ENCODE measurements at regions not wholly inside any gene's neighbourhood (a gene's known extent, or its start where the extent isn't known, plus 50 kb on each side); places are given as distances from the start of the nearest gene placed in this dataset.

DNA sequence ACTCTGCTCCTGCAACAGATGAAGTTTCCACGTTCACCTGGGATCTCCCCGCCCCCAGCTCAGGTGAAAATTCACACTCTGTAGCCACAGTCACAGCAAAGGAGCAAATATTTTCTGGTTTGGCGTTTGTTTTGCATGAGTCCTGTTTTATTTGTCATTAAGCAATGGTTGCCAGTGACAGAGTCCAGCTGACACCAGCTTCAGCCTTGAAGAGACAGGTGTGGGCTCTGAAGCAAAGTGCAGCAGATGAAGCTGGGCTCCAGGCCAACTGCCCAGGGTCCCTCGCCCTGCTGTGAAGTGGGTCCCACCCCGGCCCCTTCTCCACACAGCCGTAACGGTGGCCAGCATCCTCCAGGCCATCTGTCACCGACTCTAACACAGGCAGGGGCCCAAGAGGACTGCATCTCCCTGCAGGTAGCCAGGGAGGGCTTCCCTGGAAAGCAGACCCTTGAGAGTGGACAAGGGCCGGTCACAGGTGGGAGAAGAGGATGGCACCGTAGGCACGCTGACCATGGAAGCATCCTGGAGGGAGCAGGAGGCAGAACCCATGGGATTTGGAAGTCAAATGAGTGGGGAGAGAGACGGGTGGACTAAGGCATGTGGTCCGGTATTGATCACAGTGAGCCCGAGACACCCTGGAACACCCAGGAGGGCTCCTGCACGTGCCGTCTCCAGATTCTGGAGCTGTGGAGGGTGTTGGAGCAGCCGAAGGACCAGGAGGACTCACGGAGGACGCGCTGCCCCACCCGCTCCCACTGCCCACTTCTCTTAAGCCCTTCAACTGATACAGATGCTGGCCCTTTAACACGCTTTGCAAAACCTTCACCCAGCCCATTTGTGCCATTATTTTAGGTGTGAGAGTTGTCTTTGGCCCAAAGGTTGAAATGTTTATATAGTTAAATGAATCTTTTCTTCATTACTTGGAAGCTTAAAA is 294.5 kb downstream of the BRD1 start:
- TF ChIP-seq, protein P1, sequence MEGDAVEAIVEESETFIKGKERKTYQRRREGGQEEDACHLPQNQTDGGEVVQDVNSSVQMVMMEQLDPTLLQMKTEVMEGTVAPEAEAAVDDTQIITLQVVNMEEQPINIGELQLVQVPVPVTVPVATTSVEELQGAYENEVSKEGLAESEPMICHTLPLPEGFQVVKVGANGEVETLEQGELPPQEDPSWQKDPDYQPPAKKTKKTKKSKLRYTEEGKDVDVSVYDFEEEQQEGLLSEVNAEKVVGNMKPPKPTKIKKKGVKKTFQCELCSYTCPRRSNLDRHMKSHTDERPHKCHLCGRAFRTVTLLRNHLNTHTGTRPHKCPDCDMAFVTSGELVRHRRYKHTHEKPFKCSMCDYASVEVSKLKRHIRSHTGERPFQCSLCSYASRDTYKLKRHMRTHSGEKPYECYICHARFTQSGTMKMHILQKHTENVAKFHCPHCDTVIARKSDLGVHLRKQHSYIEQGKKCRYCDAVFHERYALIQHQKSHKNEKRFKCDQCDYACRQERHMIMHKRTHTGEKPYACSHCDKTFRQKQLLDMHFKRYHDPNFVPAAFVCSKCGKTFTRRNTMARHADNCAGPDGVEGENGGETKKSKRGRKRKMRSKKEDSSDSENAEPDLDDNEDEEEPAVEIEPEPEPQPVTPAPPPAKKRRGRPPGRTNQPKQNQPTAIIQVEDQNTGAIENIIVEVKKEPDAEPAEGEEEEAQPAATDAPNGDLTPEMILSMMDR (IDR thresholded peaks at IDR 0.05; ENCODE audit: insufficient read depth, missing control alignments): no peak
- FAIRE-seq (no peak), DNase-seq (ENCODE audit: insufficient read length, low spot score) (no peak)

DNA sequence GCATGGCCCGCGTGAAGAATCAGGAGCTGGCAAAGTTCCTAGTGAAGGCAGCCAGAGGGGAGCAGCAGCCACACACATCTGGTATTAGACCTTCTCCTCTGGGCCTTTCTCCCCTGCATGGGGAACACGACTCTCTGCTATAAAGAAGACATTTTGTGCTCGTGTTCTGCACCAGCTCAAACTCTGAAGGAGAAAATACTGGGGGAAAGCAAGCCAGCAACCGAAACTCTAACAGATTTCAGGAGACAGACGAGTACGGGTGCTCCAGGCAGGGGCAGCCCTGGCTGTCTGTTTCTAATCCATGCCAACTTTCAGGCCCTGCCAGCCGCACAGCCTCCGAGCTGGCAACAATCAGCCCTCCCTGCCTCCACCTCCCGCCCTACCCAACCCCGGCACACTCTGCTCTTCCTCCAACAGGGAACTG is 296.3 kb downstream of the BRD1 start:
- no peak for FAIRE-seq
- TF ChIP-seq, protein P1 (IDR thresholded peaks at IDR 0.05; ENCODE audit: insufficient read depth, missing control alignments): no peak

DNA sequence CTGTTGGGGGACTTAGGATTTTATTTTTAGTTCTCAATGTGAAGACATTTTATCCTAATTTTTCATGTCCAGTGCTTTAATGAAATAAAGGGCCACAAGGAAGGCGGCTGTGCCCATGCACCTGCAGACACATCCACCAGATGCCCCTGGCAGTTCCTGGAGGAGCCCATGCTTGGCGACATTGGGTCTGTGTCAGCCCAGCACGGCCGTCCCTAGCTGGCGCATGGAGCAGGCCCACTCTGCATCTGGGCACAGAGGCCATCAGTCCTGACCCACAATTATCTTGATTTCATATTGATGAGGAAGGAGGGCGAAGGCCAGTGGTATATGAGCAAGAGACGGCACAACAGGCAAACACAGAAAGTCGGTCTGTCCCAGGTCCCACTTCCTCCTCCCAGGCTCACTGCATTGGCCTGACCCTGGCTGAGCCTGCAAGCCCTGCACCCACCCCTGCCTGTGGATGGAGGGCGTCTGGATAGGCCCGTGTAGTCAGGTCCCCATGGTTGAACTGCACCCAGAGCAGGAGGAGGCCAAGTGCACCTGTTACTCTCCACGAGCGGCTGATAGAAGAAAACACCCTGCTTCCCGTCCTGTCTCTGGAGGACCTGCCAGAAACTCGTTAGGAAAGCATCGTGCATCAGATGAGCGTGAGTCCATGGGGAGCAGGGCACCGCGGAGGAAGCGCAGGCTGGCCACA is 296.9 kb downstream of the BRD1 start:
- TF ChIP-seq, protein P1 (IDR thresholded peaks at IDR 0.05; ENCODE audit: insufficient read depth, missing control alignments): no peak
- no peak for DNase-seq (ENCODE audit: insufficient read length, low spot score)
- no peak for FAIRE-seq

More for the DNA sequence above, 296.3 kb downstream of the BRD1 start:
- no peak for DNase-seq (ENCODE audit: insufficient read length, low spot score)

DNA sequence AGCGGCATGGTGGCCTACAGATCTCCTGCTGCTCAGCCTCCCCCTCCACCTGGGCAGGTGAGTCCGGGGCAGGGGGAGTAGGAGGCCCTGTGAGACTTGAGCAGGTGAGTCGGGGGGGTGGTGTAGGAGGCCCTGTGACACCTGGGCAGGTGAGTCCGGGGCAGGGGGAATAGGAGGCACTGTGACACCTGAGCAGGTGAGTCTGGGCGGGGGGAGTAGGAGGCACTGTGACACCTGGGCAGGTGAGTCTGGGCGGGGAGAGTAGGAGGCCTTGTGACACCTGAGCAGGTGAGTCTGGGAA is 299.3 kb downstream of the BRD1 start:
- DNase-seq (ENCODE audit: insufficient read length, low spot score) (no peak), FAIRE-seq (no peak)
- TF ChIP-seq, protein P1 (IDR thresholded peaks at IDR 0.05; ENCODE audit: insufficient read depth, missing control alignments): no peak

DNA sequence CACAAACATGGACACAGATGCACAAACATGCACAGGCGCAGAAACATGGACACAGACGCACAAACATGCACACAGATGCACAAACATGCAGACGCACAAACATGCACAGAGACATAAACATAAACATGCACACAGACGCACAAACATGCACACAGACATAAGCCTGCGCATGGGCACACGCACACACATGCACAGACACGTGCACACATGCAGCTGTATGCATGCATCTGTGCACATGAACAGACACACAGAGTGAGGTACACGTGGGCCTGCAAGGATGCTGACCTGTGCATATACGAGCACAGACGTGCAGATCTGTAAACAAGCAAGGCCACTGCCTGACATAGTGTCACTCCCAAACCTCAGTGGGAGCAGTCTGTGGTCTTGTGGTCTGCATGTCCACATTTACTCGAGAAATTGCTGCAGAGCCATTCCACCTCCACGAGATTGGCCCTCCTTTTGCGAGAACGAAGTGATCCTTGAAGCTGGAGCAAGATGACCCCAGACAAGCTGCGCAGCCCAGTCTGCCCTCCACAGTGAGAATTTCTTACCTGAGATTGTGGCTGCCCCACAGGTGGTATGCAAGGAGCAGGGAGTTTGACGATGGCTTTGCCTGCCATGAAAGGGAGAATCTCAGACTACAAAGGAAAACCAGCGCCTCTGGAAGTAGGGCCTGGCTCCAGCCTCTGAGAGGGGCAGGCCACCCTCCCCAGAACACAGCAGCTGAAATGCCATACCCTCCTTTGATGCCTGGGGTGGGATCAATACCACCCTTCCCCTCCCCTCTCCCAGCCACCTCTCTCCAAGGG is 299.9 kb downstream of the BRD1 start:
- DNase-seq (ENCODE audit: insufficient read length, low spot score) (no peak), FAIRE-seq (no peak)
- TF ChIP-seq, protein P1 (IDR thresholded peaks at IDR 0.05; ENCODE audit: insufficient read depth, missing control alignments): no peak

DNA sequence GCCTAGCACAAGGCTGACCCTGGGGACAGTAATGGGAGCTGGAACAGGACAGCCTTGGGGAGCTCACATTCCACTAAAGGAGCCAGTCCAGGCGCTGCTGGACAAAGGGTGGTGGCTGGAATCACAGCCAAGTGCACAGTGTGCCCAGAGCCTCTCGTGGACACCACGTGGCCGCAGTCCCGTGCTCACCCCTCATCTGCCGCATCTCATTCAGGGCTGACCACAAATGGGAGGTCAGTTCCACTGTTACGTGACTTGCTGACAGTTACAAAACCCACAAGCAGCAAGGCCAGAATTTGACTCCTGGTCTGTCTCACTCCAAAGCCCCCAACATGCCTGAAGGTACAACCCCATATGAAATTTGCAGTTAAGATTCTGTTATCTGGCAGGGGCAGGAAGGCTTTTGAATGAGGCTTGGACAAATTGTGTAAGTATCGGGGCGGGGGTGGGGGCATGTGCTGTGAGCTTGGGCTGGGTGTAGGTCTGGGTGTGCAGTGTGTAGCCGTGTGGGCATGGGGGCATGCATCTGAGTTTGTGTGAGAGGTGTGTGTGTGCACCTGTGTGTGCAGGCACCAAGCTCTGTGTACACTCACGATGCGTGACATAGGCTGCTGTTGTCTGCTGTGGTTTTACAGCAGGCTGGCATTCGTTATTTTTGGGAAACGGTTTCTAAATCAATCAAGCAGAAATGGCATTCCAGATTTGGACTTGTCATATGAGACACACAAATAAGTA is 301.7 kb downstream of the BRD1 start:
- TF ChIP-seq, protein P1 (IDR thresholded peaks at IDR 0.05; ENCODE audit: insufficient read depth, missing control alignments): no peak
- DNase-seq (ENCODE audit: insufficient read length, low spot score) (no peak), FAIRE-seq (no peak)

Data from D721Med (cell line).